Transverse colon (tissue), 4 donors: ENCODE measurements at regions not wholly inside any gene's neighbourhood (a gene's known extent, or its start where the extent isn't known, plus 50 kb on each side); places are given as distances from the start of the nearest gene placed in this dataset.

Experiments used
- EP300 ChIP-seq: sonication (generic); formaldehyde crosslinking; IDR thresholded peaks from one replicate; pipeline ENCODE4 v1.6.1; 2017; ENCODE audit warnings: antibody characterized with exemption, low read depth
- POLR2A ChIP-seq: fragments of 450-650 bp; IDR thresholded peaks from one replicate; pipeline ENCODE4 v1.6.1; 2016; ENCODE audit warnings: antibody characterized with exemption, mild to moderate bottlenecking, moderate library complexity
- POLR2AphosphoS5 ChIP-seq, 3 donors: sonication (generic); formaldehyde crosslinking; IDR thresholded peaks; one replicate each; pipeline ENCODE4 v1.6.1; 2016; ENCODE audit warnings: antibody characterized with exemption in 3 of 3
- TF ChIP-seq, protein P1 (sequence below), 5 experiments: fragments of 200-600 bp in 3 of 5; fragments of 450-650 bp in 2 of 5; sonication (generic) in 3 of 5; IDR thresholded peaks; 1 replicate in 2 of 5; 2 replicates in 3 of 5; pipeline ENCODE4 v1.5.1; 2016 to 2017; ENCODE audit warnings: antibody characterized with exemption in 5 of 5, inconsistent platforms in 3 of 5, mild to moderate bottlenecking in 2 of 5, moderate library complexity in 1 of 5

DNA sequence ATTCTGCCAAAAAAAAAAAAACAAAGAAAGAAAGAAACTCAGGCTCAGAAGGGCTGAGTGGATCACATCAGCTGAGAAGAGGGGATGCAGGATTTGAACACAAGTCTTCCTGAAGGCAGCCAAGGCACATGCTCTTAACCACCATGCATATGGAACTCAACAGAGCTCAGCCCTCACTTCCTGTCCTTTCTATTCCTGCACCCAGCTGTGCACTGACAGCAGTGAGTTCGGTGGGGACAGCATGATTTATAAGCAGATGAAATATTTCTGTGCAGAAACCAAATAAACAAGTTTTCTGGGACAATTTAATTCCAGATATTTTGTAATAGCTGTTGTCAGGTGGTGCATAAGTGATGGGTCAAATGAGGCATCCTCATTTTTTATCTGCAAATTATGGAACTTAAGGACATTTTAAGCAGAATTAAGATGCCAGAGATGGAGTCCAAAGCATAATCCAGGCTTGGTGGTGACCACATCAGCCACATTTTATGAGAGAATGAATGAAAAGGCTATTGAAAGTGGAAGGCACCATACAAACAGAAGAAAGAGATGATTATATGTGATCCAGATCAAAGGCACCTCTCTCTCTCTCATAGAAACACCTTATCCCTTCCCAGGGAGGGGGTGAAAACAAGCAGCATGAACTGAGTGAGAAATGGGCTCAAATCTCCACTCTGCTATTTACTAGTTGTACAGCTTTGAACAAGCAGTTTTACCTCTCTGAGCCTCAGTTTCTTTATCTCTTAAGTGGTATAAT, 303.6 kb upstream of the MSX2 start:
- TF ChIP-seq, protein P1, sequence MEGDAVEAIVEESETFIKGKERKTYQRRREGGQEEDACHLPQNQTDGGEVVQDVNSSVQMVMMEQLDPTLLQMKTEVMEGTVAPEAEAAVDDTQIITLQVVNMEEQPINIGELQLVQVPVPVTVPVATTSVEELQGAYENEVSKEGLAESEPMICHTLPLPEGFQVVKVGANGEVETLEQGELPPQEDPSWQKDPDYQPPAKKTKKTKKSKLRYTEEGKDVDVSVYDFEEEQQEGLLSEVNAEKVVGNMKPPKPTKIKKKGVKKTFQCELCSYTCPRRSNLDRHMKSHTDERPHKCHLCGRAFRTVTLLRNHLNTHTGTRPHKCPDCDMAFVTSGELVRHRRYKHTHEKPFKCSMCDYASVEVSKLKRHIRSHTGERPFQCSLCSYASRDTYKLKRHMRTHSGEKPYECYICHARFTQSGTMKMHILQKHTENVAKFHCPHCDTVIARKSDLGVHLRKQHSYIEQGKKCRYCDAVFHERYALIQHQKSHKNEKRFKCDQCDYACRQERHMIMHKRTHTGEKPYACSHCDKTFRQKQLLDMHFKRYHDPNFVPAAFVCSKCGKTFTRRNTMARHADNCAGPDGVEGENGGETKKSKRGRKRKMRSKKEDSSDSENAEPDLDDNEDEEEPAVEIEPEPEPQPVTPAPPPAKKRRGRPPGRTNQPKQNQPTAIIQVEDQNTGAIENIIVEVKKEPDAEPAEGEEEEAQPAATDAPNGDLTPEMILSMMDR (IDR thresholded peaks at IDR 0.05) = no peak
- no peak for TF ChIP-seq EP300
- no peak for TF ChIP-seq POLR2AphosphoS5 (IDR thresholded peaks at IDR 0.05)
- no peak for TF ChIP-seq POLR2A
